Upper lobe of left lung (tissue), 6 donors: ENCODE measurements at regions not wholly inside any gene's neighbourhood (a gene's known extent, or its start where the extent isn't known, plus 50 kb on each side); places are given as distances from the start of the nearest gene placed in this dataset.

ENCODE experiments used
- ATAC-seq, 2 donors: fragments of 200-7000 bp; cut with Tn5 transposase; one replicate each; pipeline ENCODE4 v1.9.1; 2022; ENCODE audit warnings: mild to moderate bottlenecking in 2 of 2, moderate library complexity in 2 of 2; ENCODE audit not compliant: low FRiP score in 2 of 2
- DNase-seq, 2 donors: peaks; one replicate each; pipeline ENCODE4 v3.0.0-alpha.2; 2019 to 2020
- H3K27ac ChIP-seq, 4 donors: fragments of 200-600 bp; sonication (generic); one replicate each; pipeline ENCODE4 v1.5.1; 2016 to 2019
- H3K27me3 ChIP-seq, 4 donors: fragments of 200-600 bp; sonication (generic); one replicate each; pipeline ENCODE4 v1.5.1; 2017 to 2019
- H3K36me3 ChIP-seq, 4 donors: fragments of 200-600 bp; sonication (generic); one replicate each; pipeline ENCODE4 v1.5.1; 2016 to 2019
- H3K4me1 ChIP-seq, 4 donors: fragments of 200-600 bp; sonication (generic); one replicate each; pipeline ENCODE4 v1.5.1; 2018 to 2019
- H3K4me3 ChIP-seq, 4 donors: fragments of 200-600 bp; sonication (generic); one replicate each; pipeline ENCODE4 v1.5.1; 2017 to 2019; ENCODE audit warnings: mild to moderate bottlenecking in 2 of 4, moderate library complexity in 1 of 4
- H3K9me3 ChIP-seq, 4 donors: fragments of 200-600 bp; sonication (generic); one replicate each; pipeline ENCODE4 v1.5.1; 2018 to 2019
- CTCF ChIP-seq, 6 experiments: fragments of 450-650 bp in 4 of 6; fragments of 200-600 bp in 2 of 6; sonication (generic) in 2 of 6; IDR thresholded peaks; one replicate each; pipeline ENCODE4 v1.5.1; 2016 to 2019; ENCODE audit warnings: antibody characterized with exemption in 6 of 6
- EP300 ChIP-seq, 4 donors: sonication (generic); formaldehyde crosslinking; IDR thresholded peaks; one replicate each; pipeline ENCODE4 v1.5.1; 2017; ENCODE audit warnings: antibody characterized with exemption in 4 of 4, control low read depth in 2 of 4
- POLR2A ChIP-seq, 4 donors: fragments of 450-650 bp; IDR thresholded peaks; one replicate each; pipeline ENCODE4 v1.5.1; 2016 to 2017; ENCODE audit warnings: antibody characterized with exemption in 4 of 4, mild to moderate bottlenecking in 2 of 4
- POLR2AphosphoS5 ChIP-seq, 2 donors: sonication (generic); formaldehyde crosslinking; IDR thresholded peaks; one replicate each; pipeline ENCODE4 v1.5.1; 2017; ENCODE audit warnings: antibody characterized with exemption in 2 of 2
- WGBS, 2 donors: methylation state at CpG; one replicate each; pipeline ENCODE4 v1.1.5; 2017 to 2018; 5-methylcytosine and 5-hydroxymethylcytosine counted together
- donor health status: DM: no; HTN: no; CAD: no; lungs with moderate emphysema.
- donor health status: DM: no; HTN: yes; CAD: no; lungs with severe emphysema.

GRCh38 chr7:79734181-79734580 lies 280.7 kb upstream of the MAGI2 start:
- no peak overlapping the region for H3K27ac ChIP-seq
- H3K27me3 ChIP-seq = no peaks in the 10 kb centered on the region
- peaks cover 0 to 15% (median 7%) of the 10 kb centered on the region in 4 donors for H3K9me3 ChIP-seq
- H3K4me3 ChIP-seq = no peak overlapping the region
- TF ChIP-seq POLR2AphosphoS5 (IDR thresholded peaks at IDR 0.05) = no peak
- TF ChIP-seq POLR2A (IDR thresholded peaks at IDR 0.05) = no peak
- TF ChIP-seq CTCF (IDR thresholded peaks at IDR 0.05) = no peak
- no peak for TF ChIP-seq EP300 (IDR thresholded peaks at IDR 0.05)
- no peaks in the 10 kb centered on the region for H3K36me3 ChIP-seq
- no peak for ATAC-seq
- H3K4me1 ChIP-seq = no peaks in the 10 kb centered on the region
- no peak for DNase-seq

DNA sequence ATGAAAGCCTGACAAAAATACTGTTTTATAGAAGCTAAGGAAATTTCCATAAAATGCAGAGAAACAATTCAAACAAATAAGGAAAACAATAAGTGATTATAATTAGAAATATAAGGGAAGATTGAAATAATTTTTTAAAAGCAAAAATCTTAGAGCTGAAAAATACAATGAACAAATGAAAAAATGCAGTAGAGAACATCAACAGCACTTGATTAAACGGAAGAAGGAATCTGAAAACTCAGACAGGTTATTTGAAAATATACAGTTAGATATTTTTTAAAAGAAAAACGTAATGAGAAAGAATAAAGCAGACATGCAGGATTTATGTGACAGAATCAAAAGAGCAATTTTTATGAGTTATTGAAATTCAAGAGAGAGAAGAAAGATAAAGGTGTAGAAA lies 279.1 kb upstream of the MAGI2 start:
- TF ChIP-seq CTCF (IDR thresholded peaks at IDR 0.05) (no peak), POLR2AphosphoS5 (IDR thresholded peaks at IDR 0.05) (no peak), POLR2A (IDR thresholded peaks at IDR 0.05) (no peak), EP300 (IDR thresholded peaks at IDR 0.05) (no peak)
- WGBS, 2 donors = 76 to 79% methylated on average over 2 of the region's 2 CpGs
- Histone ChIP-seq H3K27ac (no peak overlapping the region), H3K4me3 (no peak overlapping the region), H3K4me1 (no peaks in the 10 kb centered on the region), H3K9me3 (peaks cover 0 to 15% (median 7%) of the 10 kb centered on the region in 4 donors), H3K27me3 (no peaks in the 10 kb centered on the region), H3K36me3 (no peaks in the 10 kb centered on the region)
- ATAC-seq (no peak), DNase-seq (no peak)

- Histone ChIP-seq H3K4me3 (no peak overlapping the region), H3K36me3 (no peaks in the 10 kb centered on the region), H3K27me3 (no peaks in the 10 kb centered on the region), H3K4me1 (no peaks in the 10 kb centered on the region), H3K9me3 (peaks cover 0 to 15% (median 7%) of the 10 kb centered on the region in 4 donors), H3K27ac (no peak overlapping the region)
- DNase-seq = no peak
- 91 to 93% methylated on average over 4 of the region's 4 CpGs for WGBS, 2 donors
- ATAC-seq = no peak
- TF ChIP-seq POLR2A (IDR thresholded peaks at IDR 0.05) (no peak), POLR2AphosphoS5 (IDR thresholded peaks at IDR 0.05) (no peak), EP300 (IDR thresholded peaks at IDR 0.05) (no peak), CTCF (IDR thresholded peaks at IDR 0.05) (no peak)
Measured at GRCh38 chr7:79730971-79731370, 277.5 kb upstream of the MAGI2 start.

DNA sequence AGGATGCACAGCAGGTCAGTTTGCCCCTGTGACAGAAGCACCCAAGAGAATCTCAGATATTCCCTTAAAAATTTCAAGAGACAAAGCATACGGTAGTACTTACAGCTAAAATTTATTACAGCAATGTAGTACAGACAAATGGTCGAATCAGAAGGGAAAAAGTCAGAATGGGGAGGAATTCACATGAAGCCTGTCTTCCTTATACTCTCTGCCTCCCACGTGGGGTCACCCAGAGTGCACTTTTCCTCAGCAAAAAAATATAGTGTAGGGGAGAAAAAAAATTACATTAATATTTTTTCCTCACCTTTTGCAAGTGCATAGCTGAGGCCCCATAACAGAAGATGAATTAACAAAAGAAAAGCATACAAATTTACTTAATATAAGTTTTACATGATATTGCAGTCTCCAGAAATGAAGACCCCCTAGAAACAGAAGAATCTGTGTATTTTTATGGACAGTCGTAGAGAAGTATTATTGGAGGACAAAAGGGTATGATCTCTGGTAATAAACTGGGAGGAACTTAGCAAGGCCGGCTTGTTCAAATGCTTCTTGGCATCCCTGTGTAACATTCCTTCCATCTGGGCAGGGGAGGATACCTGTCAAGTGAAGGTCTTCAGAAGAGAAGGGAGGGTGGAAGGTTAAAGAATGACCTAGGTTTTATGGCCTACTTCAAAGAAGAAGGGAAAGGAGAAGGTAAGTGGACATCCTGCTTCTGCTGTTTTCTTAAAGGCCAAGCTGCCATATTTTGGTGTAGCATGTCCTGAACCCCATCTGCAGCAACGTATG lies 270.6 kb upstream of the MAGI2 start:
- WGBS, 2 donors = 63 to 74% methylated on average over 6 of the region's 6 CpGs
- Histone ChIP-seq H3K27me3 (no peaks in the 10 kb centered on the region), H3K36me3 (no peaks in the 10 kb centered on the region), H3K9me3 (no peaks in the 10 kb centered on the region), H3K4me1 (no peaks in the 10 kb centered on the region), H3K27ac (no peak overlapping the region), H3K4me3 (no peak overlapping the region)
- TF ChIP-seq EP300 (IDR thresholded peaks at IDR 0.05) (no peak), POLR2A (IDR thresholded peaks at IDR 0.05) (no peak), POLR2AphosphoS5 (IDR thresholded peaks at IDR 0.05) (no peak), CTCF (IDR thresholded peaks at IDR 0.05) (no peak)
- ATAC-seq (no peak), DNase-seq (no peak)

- ATAC-seq (no peak), DNase-seq (no peak)
- H3K36me3 ChIP-seq = no peaks in the 10 kb centered on the region
- H3K27me3 ChIP-seq = no peaks in the 10 kb centered on the region
- no peak overlapping the region for H3K4me3 ChIP-seq
- no peaks in the 10 kb centered on the region for H3K9me3 ChIP-seq
- no peaks in the 10 kb centered on the region for H3K4me1 ChIP-seq
- TF ChIP-seq POLR2A (IDR thresholded peaks at IDR 0.05) = no peak
- no peak for TF ChIP-seq POLR2AphosphoS5 (IDR thresholded peaks at IDR 0.05)
- TF ChIP-seq CTCF (IDR thresholded peaks at IDR 0.05) = no peak
- TF ChIP-seq EP300 (IDR thresholded peaks at IDR 0.05) = no peak
- no peak overlapping the region for H3K27ac ChIP-seq
Measured at GRCh38 chr7:79722217-79722616, 268.8 kb upstream of the MAGI2 start.
